BJ (cell line): ENCODE measurements at regions not wholly inside any gene's neighbourhood (a gene's known extent, or its start where the extent isn't known, plus 50 kb on each side); places are given as distances from the start of the nearest gene placed in this dataset.

Experiments used
- CTCF ChIA-PET: fragments of 350-600 bp; formaldehyde crosslinking; extraction: SDS; loops from one replicate; lab custom pipeline; 2021; ENCODE audit warnings: antibody characterized with exemption, inconsistent platforms; lab: Yijun Ruan, JAX
- POLR2A ChIA-PET: fragments of 300-600 bp; sonication (Branson Sonifier 250); formaldehyde crosslinking; extraction: SDS; loops from one replicate; lab custom pipeline; 2021; ENCODE audit warnings: antibody characterized with exemption; lab: Charles Lee
- DNase-seq: peaks from one replicate; pipeline ENCODE4 v3.0.0-alpha.2; 2011; ENCODE audit warnings: low read depth
- H3K27me3 ChIP-seq: 2 replicates; pipeline ENCODE4 v1.6.0; 2011; ENCODE audit warnings: low read length; ENCODE audit not compliant: control insufficient read depth, insufficient read depth
- H3K36me3 ChIP-seq: 2 replicates; pipeline ENCODE4 v1.5.1; 2011; ENCODE audit warnings: low read length; ENCODE audit not compliant: control insufficient read depth, insufficient read depth
- H3K4me3 ChIP-seq: 2 replicates; pipeline ENCODE4 v1.5.1; 2011; ENCODE audit warnings: low read depth, mild to moderate bottlenecking, control low read depth, low read length
- TF ChIP-seq, protein P1 (sequence below): IDR thresholded peaks from 2 replicates; pipeline ENCODE4 v1.5.1; 2011; ENCODE audit warnings: low read depth, mild to moderate bottlenecking, control low read depth, inconsistent platforms, low read length, moderate library complexity; ENCODE audit not compliant: insufficient read depth

GRCh38 chr18:23397907-23398306 lies 55.2 kb upstream of the RIOK3 start:
- TF ChIP-seq, protein P1, sequence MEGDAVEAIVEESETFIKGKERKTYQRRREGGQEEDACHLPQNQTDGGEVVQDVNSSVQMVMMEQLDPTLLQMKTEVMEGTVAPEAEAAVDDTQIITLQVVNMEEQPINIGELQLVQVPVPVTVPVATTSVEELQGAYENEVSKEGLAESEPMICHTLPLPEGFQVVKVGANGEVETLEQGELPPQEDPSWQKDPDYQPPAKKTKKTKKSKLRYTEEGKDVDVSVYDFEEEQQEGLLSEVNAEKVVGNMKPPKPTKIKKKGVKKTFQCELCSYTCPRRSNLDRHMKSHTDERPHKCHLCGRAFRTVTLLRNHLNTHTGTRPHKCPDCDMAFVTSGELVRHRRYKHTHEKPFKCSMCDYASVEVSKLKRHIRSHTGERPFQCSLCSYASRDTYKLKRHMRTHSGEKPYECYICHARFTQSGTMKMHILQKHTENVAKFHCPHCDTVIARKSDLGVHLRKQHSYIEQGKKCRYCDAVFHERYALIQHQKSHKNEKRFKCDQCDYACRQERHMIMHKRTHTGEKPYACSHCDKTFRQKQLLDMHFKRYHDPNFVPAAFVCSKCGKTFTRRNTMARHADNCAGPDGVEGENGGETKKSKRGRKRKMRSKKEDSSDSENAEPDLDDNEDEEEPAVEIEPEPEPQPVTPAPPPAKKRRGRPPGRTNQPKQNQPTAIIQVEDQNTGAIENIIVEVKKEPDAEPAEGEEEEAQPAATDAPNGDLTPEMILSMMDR = no peak
- no peak overlapping the region for H3K4me3 ChIP-seq
- H3K36me3 ChIP-seq = no peaks in the 10 kb centered on the region
- H3K27me3 ChIP-seq = no peaks in the 10 kb centered on the region
- POLR2A ChIA-PET = interaction anchor here (1.0 kb wide), 1 partner anchor 19 kb away, joined by 3 read pairs; no protein-coding TSS in a partner anchor
- no peak for DNase-seq
- CTCF ChIA-PET = interaction anchor here (0.6 to 2.2 kb wide), 7 partner anchors 8 to 366 kb away, joined by 3 to 8 read pairs (median 4); no protein-coding TSS in a partner anchor

GRCh38 chr18:23398401-23398800 lies 54.7 kb upstream of the RIOK3 start:
- POLR2A ChIA-PET = interaction anchor here (1.0 kb wide), 1 partner anchor 20 kb away, joined by 3 read pairs; no protein-coding TSS in a partner anchor
- DNase-seq = no peak
- TF ChIP-seq, protein P1 = no peak
- no peaks in the 10 kb centered on the region for H3K36me3 ChIP-seq
- no peak overlapping the region for H3K4me3 ChIP-seq
- no peaks in the 10 kb centered on the region for H3K27me3 ChIP-seq
- CTCF ChIA-PET = interaction anchor here (0.6 to 2.2 kb wide), 8 partner anchors 8 to 367 kb away, joined by 3 to 8 read pairs (median 4); no protein-coding TSS in a partner anchor

- ChIA-PET POLR2A (interaction anchor here (1.0 kb wide), 1 partner anchor 20 kb away, joined by 3 read pairs; no protein-coding TSS in a partner anchor), CTCF (interaction anchor here (1.1 to 2.2 kb wide), 5 partner anchors 12 to 367 kb away, joined by 3 to 8 read pairs (median 4); no protein-coding TSS in a partner anchor)
- H3K27me3 ChIP-seq = no peaks in the 10 kb centered on the region
- H3K4me3 ChIP-seq = no peak overlapping the region
- H3K36me3 ChIP-seq = no peaks in the 10 kb centered on the region
- no peak for DNase-seq
- TF ChIP-seq, protein P1 = no peak
These were observed 54.0 kb upstream of the RIOK3 start for GRCh38 chr18:23399067-23399466.

GRCh38 chr18:23400918-23401317 lies 52.2 kb upstream of the RIOK3 start:
- CTCF ChIA-PET = interaction anchor here (0.6 to 3.6 kb wide), 6 partner anchors 11 to 269 kb away, joined by 3 to 19 read pairs (median 4); no protein-coding TSS in a partner anchor

More at GRCh38 chr18:23400918-23401317, 52.2 kb upstream of the RIOK3 start:
- Histone ChIP-seq H3K4me3 (no peak overlapping the region), H3K27me3 (no peaks in the 10 kb centered on the region), H3K36me3 (no peaks in the 10 kb centered on the region)
- TF ChIP-seq, protein P1 = no peak
- POLR2A ChIA-PET = no interaction called here
- no peak for DNase-seq
